DMS153 (cell line): ENCODE measurements at regions not wholly inside any gene's neighbourhood (a gene's known extent, or its start where the extent isn't known, plus 50 kb on each side); places are given as distances from the start of the nearest gene placed in this dataset.

ENCODE experiments used
- DNase-seq: peaks from one replicate; lab custom pipeline; 2025; lab: John Stamatoyannopoulos, UW

- DNase-seq: no peak
Measured at GRCh38 chr1:5750186-5751162, 241.8 kb downstream of the NPHP4 start.

DNA sequence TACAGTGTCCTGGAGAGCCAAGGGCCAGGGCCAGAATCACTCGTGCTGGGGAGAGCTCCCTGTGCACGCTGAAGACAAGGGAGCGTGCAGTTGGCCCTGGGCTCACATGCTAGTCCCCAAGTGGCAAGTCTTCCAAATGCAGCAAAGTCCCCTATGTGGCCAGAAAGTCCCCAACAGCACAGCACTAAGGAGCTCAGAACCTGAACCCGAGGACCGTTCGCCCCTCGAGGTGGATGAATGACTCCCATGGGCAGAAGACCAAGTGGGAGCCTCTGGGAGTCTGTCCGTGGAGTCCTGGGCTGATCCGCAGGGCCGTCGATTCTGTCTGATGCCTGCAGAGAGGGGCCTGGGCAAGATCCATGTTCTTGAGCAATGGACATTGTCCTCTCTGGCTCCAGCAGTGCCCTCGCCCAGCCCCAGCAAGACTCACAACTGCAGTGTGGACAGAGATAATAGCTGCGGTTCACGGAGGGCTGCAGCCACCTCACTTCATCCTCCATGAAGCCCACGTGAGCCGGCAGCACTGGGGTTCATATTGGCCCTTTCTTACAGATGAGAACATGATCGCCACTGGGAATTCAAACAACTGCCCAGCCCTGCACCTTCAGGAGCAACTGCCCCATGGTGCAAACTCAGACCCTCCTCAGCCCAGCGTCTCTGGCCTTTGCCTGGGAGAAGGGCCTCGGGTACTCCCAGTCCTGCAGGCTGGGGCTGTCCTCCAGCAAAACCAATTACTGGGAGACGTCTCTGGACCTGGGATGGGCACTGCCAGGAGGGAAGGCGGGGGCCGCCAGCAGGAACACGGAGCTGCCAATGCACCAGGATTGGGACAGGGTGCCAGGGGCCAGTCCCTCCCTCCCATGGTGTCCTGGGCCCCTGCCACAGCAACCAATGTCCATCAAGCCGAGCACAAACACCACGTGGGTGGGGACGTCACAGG, 243.7 kb downstream of the NPHP4 start:
- no peak for DNase-seq

- DNase-seq: no peak
Measured at GRCh38 chr1:5747426-5748285, 244.6 kb downstream of the NPHP4 start.

GRCh38 chr1:5746611-5747425, 245.4 kb downstream of the NPHP4 start:
- DNase-seq: peak; percentile 35

- peak; percentile 78 for DNase-seq
Measured at GRCh38 chr1:5745800-5746610, 246.2 kb downstream of the NPHP4 start.

DNA sequence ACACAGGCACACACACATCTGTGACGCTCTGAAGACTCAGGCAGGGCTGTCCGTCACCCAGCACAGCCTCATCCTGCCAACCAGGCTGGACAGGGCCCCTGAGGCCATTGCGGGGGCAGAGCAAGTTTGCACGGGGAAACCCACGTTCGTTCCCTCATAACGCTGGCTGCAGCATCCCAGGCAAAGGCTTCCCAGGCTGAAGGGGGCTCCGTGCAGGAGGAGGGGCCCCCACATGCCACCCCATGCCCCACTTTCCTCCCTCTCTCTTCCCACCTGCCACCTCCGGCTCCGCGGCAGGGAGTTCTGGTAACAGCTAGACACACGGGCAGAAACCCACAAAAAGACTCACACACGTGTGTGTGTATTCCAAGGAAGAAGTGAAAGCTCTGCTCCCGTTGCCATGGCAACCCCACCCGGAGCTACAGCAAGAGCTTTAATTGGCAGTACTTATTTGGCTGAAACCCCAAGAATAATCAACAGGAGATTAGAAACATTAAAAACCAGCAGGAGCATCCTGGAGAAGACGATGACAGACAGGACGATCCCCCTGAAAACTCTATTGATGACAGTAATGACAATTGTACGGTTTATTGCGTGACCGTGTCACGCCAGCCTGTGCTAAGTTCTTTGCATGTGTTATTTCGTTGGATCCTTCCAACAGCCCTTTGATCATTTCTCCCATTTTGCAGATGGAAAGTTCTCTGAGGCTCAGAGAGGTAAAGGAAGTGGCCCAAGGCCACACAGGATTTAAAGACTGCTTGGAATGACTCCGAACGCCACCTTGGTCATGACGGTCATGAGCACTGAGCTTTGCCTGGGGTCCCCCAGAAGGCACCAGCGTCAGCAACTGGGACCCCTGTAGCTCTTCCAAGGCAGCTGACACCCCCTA, 247.1 kb downstream of the NPHP4 start:
- no peak for DNase-seq

DNA sequence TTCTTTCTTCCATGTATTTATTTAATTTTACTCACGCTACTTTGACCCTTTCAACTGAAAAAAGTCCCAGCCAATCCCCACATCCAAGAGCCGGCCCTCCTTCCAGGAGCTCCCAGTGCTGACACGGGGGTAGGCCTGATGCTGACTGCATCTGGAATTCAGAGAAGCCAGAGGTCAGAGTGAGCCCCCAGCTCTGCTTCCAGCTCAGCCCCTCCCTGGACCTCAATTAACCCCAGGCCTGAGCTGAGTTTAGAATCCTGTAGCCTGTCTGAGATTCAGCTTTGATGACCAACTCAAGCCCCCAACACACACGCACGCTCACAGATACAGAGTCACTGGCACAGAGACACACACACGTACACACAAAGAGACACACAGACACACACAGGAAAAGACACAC, 247.9 kb downstream of the NPHP4 start:
- no peak for DNase-seq

GRCh38 chr1:5743435-5744095, 248.7 kb downstream of the NPHP4 start:
- DNase-seq: no peak

DNA sequence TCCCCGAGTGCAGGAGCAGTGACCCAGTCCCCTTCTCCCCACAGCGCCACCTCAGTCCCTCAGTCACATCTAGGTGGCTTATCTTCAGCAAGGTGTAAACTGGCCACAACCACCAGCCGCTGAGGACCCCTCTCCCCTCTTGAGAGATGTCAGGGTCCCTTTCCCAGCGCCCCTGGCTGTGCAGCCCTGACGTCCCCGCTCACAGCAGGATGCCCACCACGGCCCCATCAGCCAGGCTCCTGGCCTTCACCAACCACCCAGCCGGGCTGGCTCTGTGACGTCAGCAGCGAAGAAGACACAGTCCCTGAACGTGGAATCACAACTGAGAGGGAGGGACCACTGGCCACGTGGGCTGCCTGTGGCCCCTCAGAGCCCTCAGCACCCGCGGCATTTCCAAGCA, 249.4 kb downstream of the NPHP4 start:
- no peak for DNase-seq

DNA sequence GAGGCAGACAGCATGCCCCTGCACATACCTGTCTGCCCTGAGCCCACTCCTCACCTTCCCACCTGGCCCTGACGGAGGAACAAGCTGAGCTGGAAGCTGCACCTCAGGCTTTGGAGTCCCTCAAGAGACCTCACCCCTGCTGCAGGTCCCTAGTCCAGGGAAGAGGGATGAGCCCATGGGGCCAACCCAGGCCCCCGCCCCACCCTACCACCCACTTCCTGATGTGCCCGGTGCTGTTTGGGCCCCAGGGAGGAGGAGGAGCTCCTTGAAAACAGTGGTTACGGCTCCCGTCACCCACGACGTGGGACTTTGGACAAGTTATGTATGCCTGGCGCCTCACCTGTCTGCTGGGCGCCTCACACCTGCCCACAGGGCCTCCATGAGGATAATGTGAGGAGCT, 250.2 kb downstream of the NPHP4 start:
- DNase-seq: no peak

DNA sequence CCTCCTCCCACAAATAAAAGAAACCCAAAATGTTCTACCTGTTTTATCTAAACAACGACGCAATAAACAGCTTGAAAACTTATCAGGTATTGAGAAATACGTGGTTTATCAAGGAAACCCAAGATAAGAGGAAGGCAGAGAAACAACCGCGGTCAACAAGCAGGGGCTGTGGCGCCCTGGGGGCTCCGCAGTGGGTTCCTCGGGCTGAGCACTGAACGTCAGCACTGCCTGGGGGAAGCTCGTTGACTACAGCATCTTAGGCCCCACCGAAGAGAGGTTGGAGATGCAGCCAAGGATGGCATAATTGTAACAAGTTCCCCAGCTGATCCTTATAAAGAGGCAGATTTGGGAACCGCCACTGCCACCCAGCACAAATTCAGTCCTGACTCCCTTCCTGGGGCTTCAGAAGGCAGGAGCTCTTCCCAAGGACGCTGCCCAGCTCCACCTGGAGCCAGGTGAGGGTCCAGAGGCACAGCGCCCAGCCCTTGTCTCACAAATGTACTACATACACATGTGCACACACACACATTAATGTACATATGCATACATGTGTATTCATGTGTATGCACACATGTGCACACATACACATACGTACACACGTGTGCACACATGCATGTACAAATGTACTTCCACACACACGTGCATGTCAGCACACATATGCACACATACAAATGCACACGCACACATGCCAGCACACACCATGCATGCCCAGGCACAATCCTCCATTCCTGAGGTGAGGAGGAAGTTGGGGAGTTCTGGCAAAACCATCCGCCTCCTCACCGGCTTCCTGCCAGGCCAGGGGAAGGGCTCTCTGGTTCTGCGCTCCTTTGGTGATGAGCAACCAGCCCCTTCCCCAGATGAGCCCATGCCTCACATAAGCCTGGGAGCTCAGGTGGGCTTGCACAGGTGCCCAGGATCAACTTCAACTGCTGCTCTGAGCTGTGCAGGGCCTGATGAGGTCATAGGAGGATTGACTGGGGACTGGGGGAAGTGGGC, 251.1 kb downstream of the NPHP4 start:
- no peak for DNase-seq

DNA sequence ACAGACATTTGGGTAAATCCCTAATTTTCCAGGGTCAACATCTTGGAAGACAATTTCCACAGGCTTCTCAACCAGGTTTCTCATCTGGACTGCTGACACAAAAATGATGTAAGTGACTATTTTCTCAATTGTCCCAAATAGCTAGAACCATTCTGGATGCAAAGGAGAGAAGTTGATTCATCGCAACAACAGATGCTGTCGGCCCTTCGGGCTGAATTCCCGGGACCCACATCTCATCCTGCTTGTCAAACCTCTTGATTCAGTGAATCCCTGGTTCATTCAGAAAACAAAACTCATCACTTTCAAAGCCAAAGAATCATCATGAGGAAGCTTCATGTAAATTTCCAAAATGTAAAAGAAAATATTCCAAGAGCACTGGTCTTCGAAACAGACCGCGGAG, 251.8 kb downstream of the NPHP4 start:
- no peak for DNase-seq

DNA sequence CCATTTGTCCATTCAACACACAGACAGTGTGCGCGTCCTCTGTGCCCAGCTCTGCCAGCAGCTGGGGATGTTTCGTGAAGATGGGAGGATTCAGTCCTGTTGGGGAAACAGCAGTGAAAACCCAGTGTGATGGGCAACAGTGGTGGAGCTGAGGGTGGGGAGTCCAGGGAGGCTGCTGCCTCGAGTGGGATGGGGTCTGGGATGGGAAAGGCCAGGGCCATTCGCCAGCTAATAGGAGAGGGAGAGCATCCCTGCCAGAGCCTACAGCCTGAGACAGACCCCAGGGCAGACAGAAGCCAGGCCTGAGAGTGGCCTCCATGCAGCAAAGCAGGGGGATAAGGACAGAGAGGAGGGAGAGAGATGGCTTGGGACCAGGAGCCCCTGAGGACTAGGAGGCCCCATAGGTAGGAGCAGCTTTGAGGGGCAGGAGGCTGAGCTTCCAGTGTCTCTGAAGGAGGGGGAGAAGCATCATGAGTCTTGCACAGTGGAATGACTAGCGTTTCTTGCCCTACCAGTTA, 252.6 kb downstream of the NPHP4 start:
- DNase-seq: no peak

GRCh38 chr1:5738911-5739462, 253.2 kb downstream of the NPHP4 start:
- DNase-seq: no peak

DNA sequence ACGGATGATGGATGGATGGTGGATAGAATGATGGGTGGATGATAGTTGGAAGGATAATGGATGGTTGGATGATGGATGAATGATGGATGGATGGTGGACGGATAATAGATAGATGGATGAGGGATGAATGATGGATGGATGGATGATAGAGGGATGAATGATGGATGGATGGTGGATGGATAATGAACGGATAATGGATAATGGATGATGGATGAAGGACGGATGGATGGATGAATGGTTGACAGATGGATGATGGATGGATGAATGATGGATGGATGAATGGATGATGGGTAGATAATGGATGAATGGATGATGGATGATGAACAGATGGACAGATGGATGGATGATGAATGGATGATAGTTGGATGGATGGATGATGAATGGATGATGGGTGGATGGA, 255.1 kb downstream of the NPHP4 start:
- no peak for DNase-seq

DNA sequence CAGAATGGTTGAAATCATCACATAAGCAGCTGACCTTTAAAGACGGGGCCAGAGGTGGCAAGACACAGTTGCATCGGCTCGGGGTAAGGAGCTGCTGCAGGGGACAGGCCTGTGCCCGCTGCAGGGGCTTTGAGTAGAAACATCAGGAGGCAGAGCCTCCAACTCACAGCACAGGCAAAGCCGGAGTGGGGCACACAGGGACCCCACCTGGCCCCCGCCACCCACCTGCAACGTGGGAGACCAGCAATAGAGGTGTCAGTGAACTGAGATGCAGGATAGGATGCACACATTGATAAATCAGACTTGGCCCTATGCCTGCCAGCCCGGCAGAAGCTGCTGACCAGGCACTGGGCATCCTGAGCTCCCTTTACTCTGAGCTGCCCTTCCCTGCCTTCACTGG, 257.2 kb downstream of the NPHP4 start:
- no peak for DNase-seq

DNA sequence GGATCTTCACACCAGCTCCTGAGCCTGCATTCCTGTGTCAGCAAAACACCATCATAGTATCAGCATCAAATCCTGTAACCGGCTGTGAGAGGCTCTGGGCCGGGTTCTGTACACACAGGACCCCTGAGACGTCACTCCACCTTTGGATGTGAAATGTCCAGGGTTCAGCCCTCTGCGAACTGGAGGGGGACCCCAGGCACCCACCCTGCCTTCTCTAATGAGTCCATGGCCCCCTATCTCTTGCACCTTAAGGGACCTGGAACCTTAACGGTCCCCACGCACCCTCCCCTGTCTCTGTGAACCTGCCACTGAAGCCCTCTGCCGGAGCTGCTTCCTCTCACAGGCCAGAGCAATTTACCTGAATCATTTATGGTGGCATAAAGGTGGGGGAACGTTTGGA, 257.8 kb downstream of the NPHP4 start:
- no peak for DNase-seq
